ENCODE measurements at regions not wholly inside any gene's neighbourhood (a gene's known extent, or its start where the extent isn't known, plus 50 kb on each side); places are given as distances from the start of the nearest gene placed in this dataset.

- no peak for DNase-seq (ENCODE audit: low read depth)
Measured at GRCh38 chr12:30345744-30346471, 349.8 kb downstream of the IPO8 start.

GRCh38 chr12:30330565-30330964 is 365.1 kb downstream of the IPO8 start:
- TF ChIP-seq CTCF (IDR thresholded peaks at IDR 0.05; ENCODE audit: insufficient read depth, low read depth, low read length, missing control alignments), result no peak
- no peak overlapping the region for H3K4me3 ChIP-seq (ENCODE audit: low read depth, low read length)
- DNase-seq (ENCODE audit: low read depth), result no peak

More at GRCh38 chr12:30345744-30346471, 349.8 kb downstream of the IPO8 start:
- H3K4me3 ChIP-seq (ENCODE audit: low read depth, low read length), result no peak overlapping the region
- no peak for TF ChIP-seq CTCF (IDR thresholded peaks at IDR 0.05; ENCODE audit: insufficient read depth, low read depth, low read length, missing control alignments)

- no peak for TF ChIP-seq CTCF (IDR thresholded peaks at IDR 0.05; ENCODE audit: insufficient read depth, low read depth, low read length, missing control alignments)
- no peak overlapping the region for H3K4me3 ChIP-seq (ENCODE audit: low read depth, low read length)
- DNase-seq (ENCODE audit: low read depth), result no peak
Measured at GRCh38 chr12:30329281-30329680, 366.4 kb downstream of the IPO8 start.

GRCh38 chr12:30323008-30323407 is 372.7 kb downstream of the IPO8 start:
- DNase-seq (ENCODE audit: low read depth), result no peak

GRCh38 chr12:30320561-30320960 is 375.1 kb downstream of the IPO8 start:
- TF ChIP-seq CTCF (IDR thresholded peaks at IDR 0.05; ENCODE audit: insufficient read depth, low read depth, low read length, missing control alignments), result no peak
- H3K4me3 ChIP-seq (ENCODE audit: low read depth, low read length), result no peak overlapping the region
- DNase-seq (ENCODE audit: low read depth), result no peak

More at GRCh38 chr12:30323008-30323407, 372.7 kb downstream of the IPO8 start:
- H3K4me3 ChIP-seq (ENCODE audit: low read depth, low read length), result no peak overlapping the region
- no peak for TF ChIP-seq CTCF (IDR thresholded peaks at IDR 0.05; ENCODE audit: insufficient read depth, low read depth, low read length, missing control alignments)

- no peak overlapping the region for H3K4me3 ChIP-seq (ENCODE audit: low read depth, low read length)
- TF ChIP-seq CTCF (IDR thresholded peaks at IDR 0.05; ENCODE audit: insufficient read depth, low read depth, low read length, missing control alignments), result no peak
- no peak for DNase-seq (ENCODE audit: low read depth)
Measured at GRCh38 chr12:30314506-30315100, 381.1 kb downstream of the IPO8 start.
